GM12891 (cell line): ENCODE measurements at regions not wholly inside any gene's neighbourhood (a gene's known extent, or its start where the extent isn't known, plus 50 kb on each side); places are given as distances from the start of the nearest gene placed in this dataset.

Experiments
- PAX5 ChIP-seq: IDR thresholded peaks from 2 replicates; pipeline ENCODE4 v1.6.1; 2011; ENCODE audit warnings: low read length, moderate library complexity, mild to moderate bottlenecking; ENCODE audit not compliant: insufficient read depth, severe bottlenecking
- POLR2A ChIP-seq: IDR thresholded peaks from 2 replicates; pipeline ENCODE4 v1.6.1; 2011; ENCODE audit warnings: low read depth, low read length, control low read depth
- POLR2AphosphoS5 ChIP-seq: IDR thresholded peaks from 2 replicates; pipeline ENCODE4 v1.6.1; 2011; ENCODE audit warnings: low read depth, low read length, control low read depth
- TAF1 ChIP-seq: IDR thresholded peaks from 2 replicates; pipeline ENCODE4 v1.6.1; 2011; ENCODE audit warnings: low read depth, low read length, control low read depth

GRCh38 chr6:6725468-6726209 is 137.1 kb downstream of the LY86 start:
- TF ChIP-seq POLR2A (no peak), TAF1 (no peak), POLR2AphosphoS5 (no peak), PAX5 (no peak)
